HL-60 (cell line): ENCODE measurements at regions not wholly inside any gene's neighbourhood (a gene's known extent, or its start where the extent isn't known, plus 50 kb on each side); places are given as distances from the start of the nearest gene placed in this dataset.

Experiments
- GABPA ChIP-seq: IDR thresholded peaks from 2 replicates; pipeline ENCODE4 v1.6.1; 2012; ENCODE audit warnings: low read depth
- POLR2AphosphoS5 ChIP-seq: IDR thresholded peaks from 2 replicates; pipeline ENCODE4 v1.6.1; 2012; ENCODE audit warnings: low read depth
- SPI1 ChIP-seq: IDR thresholded peaks from 2 replicates; pipeline ENCODE4 v1.6.1; 2012; ENCODE audit warnings: low read depth, mild to moderate bottlenecking, borderline replicate concordance
- TF ChIP-seq, protein P1 (sequence below): IDR thresholded peaks from one replicate; pipeline ENCODE4 v1.5.1; 2011; ENCODE audit warnings: low read length, control low read depth, inconsistent platforms; ENCODE audit not compliant: insufficient read depth
- TF ChIP-seq, protein P2 (sequence below): IDR thresholded peaks from 2 replicates; pipeline ENCODE4 v1.6.1; 2012; ENCODE audit warnings: low read depth; ENCODE audit not compliant: insufficient replicate concordance

DNA sequence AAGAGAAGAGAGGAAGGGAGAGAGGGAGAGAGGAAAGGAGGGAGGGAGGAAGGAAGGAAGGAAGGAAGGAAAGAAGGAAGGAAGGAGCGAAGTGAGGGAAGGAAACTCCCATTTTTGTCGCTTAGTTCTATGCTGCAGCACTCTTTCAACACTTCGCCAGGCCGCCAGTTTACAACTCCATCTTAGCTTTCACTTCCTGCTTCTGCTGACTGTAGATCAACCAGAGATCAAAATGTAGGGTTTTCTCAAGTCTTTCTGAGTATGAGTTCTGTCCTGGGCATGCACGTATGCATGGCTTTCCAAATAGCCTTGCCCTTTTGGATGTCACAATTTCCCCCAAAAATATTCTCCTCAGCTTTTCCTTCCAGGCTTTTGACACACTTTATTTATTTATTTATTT is 723.4 kb downstream of the TRHDE start:
- TF ChIP-seq, protein P1, sequence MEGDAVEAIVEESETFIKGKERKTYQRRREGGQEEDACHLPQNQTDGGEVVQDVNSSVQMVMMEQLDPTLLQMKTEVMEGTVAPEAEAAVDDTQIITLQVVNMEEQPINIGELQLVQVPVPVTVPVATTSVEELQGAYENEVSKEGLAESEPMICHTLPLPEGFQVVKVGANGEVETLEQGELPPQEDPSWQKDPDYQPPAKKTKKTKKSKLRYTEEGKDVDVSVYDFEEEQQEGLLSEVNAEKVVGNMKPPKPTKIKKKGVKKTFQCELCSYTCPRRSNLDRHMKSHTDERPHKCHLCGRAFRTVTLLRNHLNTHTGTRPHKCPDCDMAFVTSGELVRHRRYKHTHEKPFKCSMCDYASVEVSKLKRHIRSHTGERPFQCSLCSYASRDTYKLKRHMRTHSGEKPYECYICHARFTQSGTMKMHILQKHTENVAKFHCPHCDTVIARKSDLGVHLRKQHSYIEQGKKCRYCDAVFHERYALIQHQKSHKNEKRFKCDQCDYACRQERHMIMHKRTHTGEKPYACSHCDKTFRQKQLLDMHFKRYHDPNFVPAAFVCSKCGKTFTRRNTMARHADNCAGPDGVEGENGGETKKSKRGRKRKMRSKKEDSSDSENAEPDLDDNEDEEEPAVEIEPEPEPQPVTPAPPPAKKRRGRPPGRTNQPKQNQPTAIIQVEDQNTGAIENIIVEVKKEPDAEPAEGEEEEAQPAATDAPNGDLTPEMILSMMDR: no peak
- TF ChIP-seq, protein P2, sequence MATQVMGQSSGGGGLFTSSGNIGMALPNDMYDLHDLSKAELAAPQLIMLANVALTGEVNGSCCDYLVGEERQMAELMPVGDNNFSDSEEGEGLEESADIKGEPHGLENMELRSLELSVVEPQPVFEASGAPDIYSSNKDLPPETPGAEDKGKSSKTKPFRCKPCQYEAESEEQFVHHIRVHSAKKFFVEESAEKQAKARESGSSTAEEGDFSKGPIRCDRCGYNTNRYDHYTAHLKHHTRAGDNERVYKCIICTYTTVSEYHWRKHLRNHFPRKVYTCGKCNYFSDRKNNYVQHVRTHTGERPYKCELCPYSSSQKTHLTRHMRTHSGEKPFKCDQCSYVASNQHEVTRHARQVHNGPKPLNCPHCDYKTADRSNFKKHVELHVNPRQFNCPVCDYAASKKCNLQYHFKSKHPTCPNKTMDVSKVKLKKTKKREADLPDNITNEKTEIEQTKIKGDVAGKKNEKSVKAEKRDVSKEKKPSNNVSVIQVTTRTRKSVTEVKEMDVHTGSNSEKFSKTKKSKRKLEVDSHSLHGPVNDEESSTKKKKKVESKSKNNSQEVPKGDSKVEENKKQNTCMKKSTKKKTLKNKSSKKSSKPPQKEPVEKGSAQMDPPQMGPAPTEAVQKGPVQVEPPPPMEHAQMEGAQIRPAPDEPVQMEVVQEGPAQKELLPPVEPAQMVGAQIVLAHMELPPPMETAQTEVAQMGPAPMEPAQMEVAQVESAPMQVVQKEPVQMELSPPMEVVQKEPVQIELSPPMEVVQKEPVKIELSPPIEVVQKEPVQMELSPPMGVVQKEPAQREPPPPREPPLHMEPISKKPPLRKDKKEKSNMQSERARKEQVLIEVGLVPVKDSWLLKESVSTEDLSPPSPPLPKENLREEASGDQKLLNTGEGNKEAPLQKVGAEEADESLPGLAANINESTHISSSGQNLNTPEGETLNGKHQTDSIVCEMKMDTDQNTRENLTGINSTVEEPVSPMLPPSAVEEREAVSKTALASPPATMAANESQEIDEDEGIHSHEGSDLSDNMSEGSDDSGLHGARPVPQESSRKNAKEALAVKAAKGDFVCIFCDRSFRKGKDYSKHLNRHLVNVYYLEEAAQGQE: no peak
- no peak for TF ChIP-seq GABPA
- no peak for TF ChIP-seq POLR2AphosphoS5
- no peak for TF ChIP-seq SPI1
